Omental fat pad (tissue), 3 donors: ENCODE measurements at regions not wholly inside any gene's neighbourhood (a gene's known extent, or its start where the extent isn't known, plus 50 kb on each side); places are given as distances from the start of the nearest gene placed in this dataset.

Source experiments
- ATAC-seq: fragments of 150-250 bp; one replicate; pipeline ENCODE4 v1.9.1; 2016; ENCODE audit warnings: mild to moderate bottlenecking, moderate library complexity; ENCODE audit not compliant: low FRiP score
- DNase-seq: peaks from one replicate; pipeline ENCODE4 v3.0.0-alpha.2; 2019; ENCODE audit warnings: low spot score
- TF ChIP-seq, protein P1 (sequence below), 3 donors: fragments of 450-650 bp; IDR thresholded peaks; one replicate each; pipeline ENCODE4 v1.5.1; 2016 to 2017; ENCODE audit warnings: antibody characterized with exemption in 3 of 3, mild to moderate bottlenecking in 3 of 3, moderate library complexity in 2 of 3

- DNase-seq, result no peak
- ATAC-seq, result no peak
- TF ChIP-seq, protein P1, sequence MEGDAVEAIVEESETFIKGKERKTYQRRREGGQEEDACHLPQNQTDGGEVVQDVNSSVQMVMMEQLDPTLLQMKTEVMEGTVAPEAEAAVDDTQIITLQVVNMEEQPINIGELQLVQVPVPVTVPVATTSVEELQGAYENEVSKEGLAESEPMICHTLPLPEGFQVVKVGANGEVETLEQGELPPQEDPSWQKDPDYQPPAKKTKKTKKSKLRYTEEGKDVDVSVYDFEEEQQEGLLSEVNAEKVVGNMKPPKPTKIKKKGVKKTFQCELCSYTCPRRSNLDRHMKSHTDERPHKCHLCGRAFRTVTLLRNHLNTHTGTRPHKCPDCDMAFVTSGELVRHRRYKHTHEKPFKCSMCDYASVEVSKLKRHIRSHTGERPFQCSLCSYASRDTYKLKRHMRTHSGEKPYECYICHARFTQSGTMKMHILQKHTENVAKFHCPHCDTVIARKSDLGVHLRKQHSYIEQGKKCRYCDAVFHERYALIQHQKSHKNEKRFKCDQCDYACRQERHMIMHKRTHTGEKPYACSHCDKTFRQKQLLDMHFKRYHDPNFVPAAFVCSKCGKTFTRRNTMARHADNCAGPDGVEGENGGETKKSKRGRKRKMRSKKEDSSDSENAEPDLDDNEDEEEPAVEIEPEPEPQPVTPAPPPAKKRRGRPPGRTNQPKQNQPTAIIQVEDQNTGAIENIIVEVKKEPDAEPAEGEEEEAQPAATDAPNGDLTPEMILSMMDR (IDR thresholded peaks at IDR 0.05), result no peak
Observed at GRCh38 chr3:107247116-107247515, 130.1 kb upstream of the CCDC54 start.

- DNase-seq, result no peak
- TF ChIP-seq, protein P1 (IDR thresholded peaks at IDR 0.05), result no peak
- ATAC-seq, result no peak
Observed at GRCh38 chr3:107249132-107249531, 128.1 kb upstream of the CCDC54 start.

DNA sequence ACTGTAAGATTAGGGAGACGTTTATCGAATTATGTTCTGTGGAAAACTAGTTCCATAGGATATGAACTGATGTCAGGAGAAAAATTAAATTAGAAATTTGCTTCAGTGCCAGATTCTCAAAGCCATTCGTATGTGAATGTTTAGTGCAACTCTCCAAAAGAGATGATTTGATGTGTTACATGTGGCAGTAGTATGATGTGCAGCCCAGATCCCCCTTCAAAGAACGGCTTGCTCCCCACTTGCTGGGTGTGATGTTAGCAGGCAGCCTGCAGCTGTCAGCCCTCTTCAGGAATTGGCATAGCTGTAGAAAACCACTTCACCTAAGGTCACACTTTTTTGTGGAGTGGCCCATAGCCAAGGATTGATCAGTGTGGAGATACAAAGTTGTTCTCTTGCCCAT, 127.0 kb upstream of the CCDC54 start:
- TF ChIP-seq, protein P1 (IDR thresholded peaks at IDR 0.05), result no peak
- no peak for DNase-seq
- ATAC-seq, result no peak

GRCh38 chr3:107251819-107252218, 125.4 kb upstream of the CCDC54 start:
- TF ChIP-seq, protein P1 (IDR thresholded peaks at IDR 0.05), result no peak
- DNase-seq, result no peak
- no peak for ATAC-seq

- TF ChIP-seq, protein P1 (IDR thresholded peaks at IDR 0.05), result no peak
- DNase-seq (no peak), ATAC-seq (no peak)
Observed at GRCh38 chr3:107256963-107257362, 120.3 kb upstream of the CCDC54 start.

DNA sequence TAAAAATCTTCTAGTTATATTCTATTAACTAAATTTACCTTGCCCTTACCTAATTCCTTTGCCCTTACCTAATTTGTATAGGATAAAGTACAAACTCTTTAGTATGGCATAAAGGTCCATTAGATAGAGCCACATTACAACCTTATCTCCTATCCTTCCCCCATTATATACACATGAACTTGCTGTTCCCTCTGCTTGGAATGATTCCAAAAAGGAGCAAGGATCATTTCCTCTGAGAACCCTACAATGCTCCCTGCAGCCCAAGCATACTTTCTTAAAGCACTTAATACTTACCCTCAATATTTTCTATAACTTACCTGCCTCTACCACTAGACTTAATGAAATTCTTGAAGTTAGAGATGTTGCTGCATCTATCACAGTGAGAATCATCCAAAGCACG, 118.9 kb upstream of the CCDC54 start:
- TF ChIP-seq, protein P1 (IDR thresholded peaks at IDR 0.05), result no peak
- ATAC-seq, result no peak
- no peak for DNase-seq

DNA sequence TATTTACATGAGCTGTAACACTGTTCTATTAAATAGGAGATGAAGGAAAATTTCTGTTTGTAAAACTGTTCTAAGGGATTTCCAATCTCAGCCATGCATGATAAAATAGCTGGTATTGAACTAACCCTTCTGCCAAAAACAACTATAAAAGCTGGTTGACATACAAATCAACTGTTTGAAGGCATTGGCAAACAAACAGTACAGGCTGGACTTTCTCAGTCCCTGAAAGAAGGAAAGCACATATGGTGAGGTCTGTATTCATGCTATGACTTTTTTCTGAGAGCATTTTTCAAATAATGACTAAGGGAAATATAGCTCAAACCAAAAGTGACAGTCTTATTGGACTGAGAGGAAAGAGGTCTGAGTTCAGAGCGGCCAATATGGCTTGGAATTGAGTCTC, 117.0 kb upstream of the CCDC54 start:
- TF ChIP-seq, protein P1 (IDR thresholded peaks at IDR 0.05), result no peak
- DNase-seq, result no peak
- ATAC-seq, result no peak
